ENCODE measurements at regions not wholly inside any gene's neighbourhood (a gene's known extent, or its start where the extent isn't known, plus 50 kb on each side); places are given as distances from the start of the nearest gene placed in this dataset.
"Not testable (repeated sequence)": the region's sequence is repeated elsewhere in the genome, so short reads cannot be mapped to it uniquely, and the experiment has no call there.

GRCh38 chr6:67898875-67899274 is 736.2 kb upstream of the ADGRB3 start:
- no peak for DNase-seq (ENCODE audit: low spot score)

- DNase-seq (ENCODE audit: low spot score), result no peak
Observed at GRCh38 chr6:67897998-67898607, 737.0 kb upstream of the ADGRB3 start.

GRCh38 chr6:67896476-67896875 is 738.6 kb upstream of the ADGRB3 start:
- no peak for DNase-seq (ENCODE audit: low spot score)

GRCh38 chr6:67889682-67889995 is 745.4 kb upstream of the ADGRB3 start:
- DNase-seq (ENCODE audit: low spot score), result no peak

GRCh38 chr6:67888886-67889681 is 746.0 kb upstream of the ADGRB3 start:
- no peak for DNase-seq (ENCODE audit: low spot score)

GRCh38 chr6:67888546-67888885 is 746.6 kb upstream of the ADGRB3 start:
- no peak for DNase-seq (ENCODE audit: low spot score)

GRCh38 chr6:67887747-67888545 is 747.1 kb upstream of the ADGRB3 start:
- DNase-seq (ENCODE audit: low spot score), result no peak

- no peak for DNase-seq (ENCODE audit: low spot score)
Observed at GRCh38 chr6:67887419-67887746, 747.7 kb upstream of the ADGRB3 start.

GRCh38 chr6:67886840-67887292 is 748.2 kb upstream of the ADGRB3 start:
- DNase-seq (ENCODE audit: low spot score), result no peak

GRCh38 chr6:67886036-67886707 is 748.9 kb upstream of the ADGRB3 start:
- DNase-seq (ENCODE audit: low spot score), result no peak

GRCh38 chr6:67885081-67886033 is 749.7 kb upstream of the ADGRB3 start:
- DNase-seq (ENCODE audit: low spot score), result no peak

- no peak for DNase-seq (ENCODE audit: low spot score)
Observed at GRCh38 chr6:67884442-67884841, 750.6 kb upstream of the ADGRB3 start.

- DNase-seq (ENCODE audit: low spot score), result no peak
Observed at GRCh38 chr6:67883500-67884366, 751.3 kb upstream of the ADGRB3 start.

- DNase-seq (ENCODE audit: low spot score), result no peak
Observed at GRCh38 chr6:67882436-67883311, 752.4 kb upstream of the ADGRB3 start.

- no peak for DNase-seq (ENCODE audit: low spot score)
Observed at GRCh38 chr6:67881706-67882065, 753.4 kb upstream of the ADGRB3 start.

GRCh38 chr6:67880939-67881705 is 754.0 kb upstream of the ADGRB3 start:
- DNase-seq (ENCODE audit: low spot score), result no peak

GRCh38 chr6:67880343-67880742 is 754.7 kb upstream of the ADGRB3 start:
- DNase-seq (ENCODE audit: low spot score), result not testable (repeated sequence)

- DNase-seq (ENCODE audit: low spot score), result not testable (repeated sequence)
Observed at GRCh38 chr6:67879928-67880327, 755.2 kb upstream of the ADGRB3 start.

Measured in ecto neural progenitor cell (in vitro differentiated cells).